ENCODE measurements at regions not wholly inside any gene's neighbourhood (a gene's known extent, or its start where the extent isn't known, plus 50 kb on each side); places are given as distances from the start of the nearest gene placed in this dataset.

GRCh38 chr14:97246648-97247047 lies 449.5 kb downstream of the VRK1 start:
- no peak for DNase-seq (ENCODE audit: insufficient read length, low spot score)
- FAIRE-seq = no peak
- TF ChIP-seq, protein P1, sequence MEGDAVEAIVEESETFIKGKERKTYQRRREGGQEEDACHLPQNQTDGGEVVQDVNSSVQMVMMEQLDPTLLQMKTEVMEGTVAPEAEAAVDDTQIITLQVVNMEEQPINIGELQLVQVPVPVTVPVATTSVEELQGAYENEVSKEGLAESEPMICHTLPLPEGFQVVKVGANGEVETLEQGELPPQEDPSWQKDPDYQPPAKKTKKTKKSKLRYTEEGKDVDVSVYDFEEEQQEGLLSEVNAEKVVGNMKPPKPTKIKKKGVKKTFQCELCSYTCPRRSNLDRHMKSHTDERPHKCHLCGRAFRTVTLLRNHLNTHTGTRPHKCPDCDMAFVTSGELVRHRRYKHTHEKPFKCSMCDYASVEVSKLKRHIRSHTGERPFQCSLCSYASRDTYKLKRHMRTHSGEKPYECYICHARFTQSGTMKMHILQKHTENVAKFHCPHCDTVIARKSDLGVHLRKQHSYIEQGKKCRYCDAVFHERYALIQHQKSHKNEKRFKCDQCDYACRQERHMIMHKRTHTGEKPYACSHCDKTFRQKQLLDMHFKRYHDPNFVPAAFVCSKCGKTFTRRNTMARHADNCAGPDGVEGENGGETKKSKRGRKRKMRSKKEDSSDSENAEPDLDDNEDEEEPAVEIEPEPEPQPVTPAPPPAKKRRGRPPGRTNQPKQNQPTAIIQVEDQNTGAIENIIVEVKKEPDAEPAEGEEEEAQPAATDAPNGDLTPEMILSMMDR (IDR thresholded peaks at IDR 0.05; ENCODE audit: insufficient read depth, missing control alignments) = no peak

DNA sequence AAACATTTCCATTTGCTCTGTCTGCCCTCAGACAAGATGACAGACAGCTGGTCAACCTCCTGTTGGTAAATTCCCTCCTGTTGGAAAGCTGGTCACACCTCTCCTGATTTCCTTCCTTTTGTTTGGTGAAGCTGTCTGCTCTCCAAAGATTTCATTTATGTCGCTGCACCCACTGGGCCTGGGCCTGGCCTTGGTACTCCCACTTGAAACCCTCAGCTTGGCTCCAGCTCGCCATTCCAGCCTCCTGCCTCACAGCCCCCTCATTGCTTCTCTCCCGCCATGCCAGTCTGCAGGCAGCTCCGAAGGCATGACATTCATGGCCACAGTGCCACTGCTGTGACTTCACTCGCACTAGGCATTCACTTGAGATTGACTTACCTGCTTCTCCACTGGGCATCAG lies 451.8 kb downstream of the VRK1 start:
- FAIRE-seq (no peak), DNase-seq (ENCODE audit: insufficient read length, low spot score) (no peak)
- TF ChIP-seq, protein P1 (IDR thresholded peaks at IDR 0.05; ENCODE audit: insufficient read depth, missing control alignments) = no peak

DNA sequence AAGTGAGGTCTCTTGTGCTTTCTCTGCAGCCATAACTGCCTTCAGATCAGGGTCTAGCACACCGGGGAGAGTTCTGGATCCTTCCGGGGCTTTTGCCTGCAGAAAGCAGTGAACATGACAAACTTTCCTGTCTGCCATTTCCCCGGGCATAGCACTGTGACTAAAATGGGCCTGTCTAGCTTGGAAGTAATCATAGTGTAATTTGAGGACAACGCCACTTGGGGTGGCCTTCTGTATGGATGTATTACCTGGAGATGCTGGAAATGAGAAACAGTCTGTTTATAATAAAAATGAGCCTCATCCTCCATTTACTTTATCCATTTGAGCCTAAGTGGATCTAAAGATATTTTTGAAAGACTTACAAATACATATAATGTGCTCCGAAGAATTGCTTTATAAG lies 453.7 kb downstream of the VRK1 start:
- TF ChIP-seq, protein P1 (IDR thresholded peaks at IDR 0.05; ENCODE audit: insufficient read depth, missing control alignments) = no peak
- DNase-seq (ENCODE audit: insufficient read length, low spot score) (no peak), FAIRE-seq (no peak)

- TF ChIP-seq, protein P1 (IDR thresholded peaks at IDR 0.05; ENCODE audit: insufficient read depth, missing control alignments) = no peak
- DNase-seq (ENCODE audit: insufficient read length, low spot score) (no peak), FAIRE-seq (no peak)
Observed at GRCh38 chr14:97251491-97252155, 454.4 kb downstream of the VRK1 start.

GRCh38 chr14:97253756-97254155 lies 456.6 kb downstream of the VRK1 start:
- no peak for DNase-seq (ENCODE audit: insufficient read length, low spot score)
- FAIRE-seq = no peak
- TF ChIP-seq, protein P1 (IDR thresholded peaks at IDR 0.05; ENCODE audit: insufficient read depth, missing control alignments) = no peak

DNA sequence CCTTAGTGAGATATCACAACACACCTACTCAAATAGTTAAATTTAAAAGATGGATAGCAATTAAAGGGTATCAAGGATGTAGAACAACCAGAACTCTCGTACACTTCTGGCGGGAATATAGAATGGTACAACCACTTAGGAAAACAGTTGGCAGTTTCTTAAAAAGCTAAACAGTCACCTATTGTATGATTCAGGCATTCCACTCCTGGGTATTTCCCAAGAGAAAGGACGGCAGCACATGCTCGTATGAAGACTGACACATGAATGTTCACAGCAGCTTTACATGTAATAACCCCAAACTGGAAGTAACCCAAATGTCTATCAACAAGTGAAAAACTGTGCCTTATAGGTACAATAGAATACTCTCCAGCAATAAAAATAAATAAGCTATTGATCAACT lies 465.2 kb downstream of the VRK1 start:
- no peak for FAIRE-seq
- no peak for DNase-seq (ENCODE audit: insufficient read length, low spot score)
- TF ChIP-seq, protein P1 (IDR thresholded peaks at IDR 0.05; ENCODE audit: insufficient read depth, missing control alignments) = no peak

DNA sequence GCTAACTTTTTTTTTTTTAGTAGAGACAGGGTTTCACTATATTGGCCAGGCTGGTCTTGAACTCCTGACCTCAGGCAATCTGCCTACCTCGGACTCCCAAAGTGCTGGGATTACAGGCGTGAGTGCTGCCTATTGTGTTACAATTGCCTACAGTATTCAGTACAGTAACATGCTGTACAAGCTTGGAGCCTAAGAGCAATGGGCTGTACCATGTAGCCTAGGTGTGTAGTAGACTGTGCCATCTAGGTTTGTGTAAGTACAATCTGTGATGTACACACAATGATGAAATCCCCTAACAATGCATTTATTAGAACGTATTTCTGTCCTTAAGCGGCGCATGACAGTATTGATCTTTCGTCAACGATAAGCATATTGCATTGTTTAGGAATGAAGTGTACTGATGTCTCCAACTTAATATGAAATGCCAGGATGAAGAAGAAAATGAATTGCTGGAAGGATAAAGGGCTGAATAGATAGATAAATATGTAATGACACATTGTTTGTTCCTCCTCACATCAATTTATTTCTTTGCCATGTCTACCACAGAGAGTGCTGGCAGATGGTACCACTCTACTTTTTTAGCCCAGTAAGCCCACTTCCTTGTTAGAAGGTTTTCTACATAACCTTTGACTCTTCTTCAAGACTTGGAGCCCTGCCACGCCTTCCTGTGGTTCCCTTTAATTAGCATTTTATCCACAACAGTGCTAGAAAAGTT lies 467.5 kb downstream of the VRK1 start:
- DNase-seq (ENCODE audit: insufficient read length, low spot score) = no peak
- FAIRE-seq = no peak
- TF ChIP-seq, protein P1 (IDR thresholded peaks at IDR 0.05; ENCODE audit: insufficient read depth, missing control alignments) = no peak
